ENCODE measurements at regions not wholly inside any gene's neighbourhood (a gene's known extent, or its start where the extent isn't known, plus 50 kb on each side); places are given as distances from the start of the nearest gene placed in this dataset.

GRCh38 chr6:43886717-43887339 lies 116.8 kb downstream of the VEGFA start:
- TF ChIP-seq CTCF (conservative IDR thresholded peaks at IDR 0.05) (no peak), EZH2 (IDR thresholded peaks at IDR 0.05; ENCODE audit: low read depth) (no peak)

Measured in PC-9 (cell line).